Femur (tissue), 1 donor: ENCODE measurements at regions not wholly inside any gene's neighbourhood (a gene's known extent, or its start where the extent isn't known, plus 50 kb on each side); places are given as distances from the start of the nearest gene placed in this dataset.

Source experiments
- DNase-seq: peaks from one replicate; pipeline ENCODE4 v3.0.0-alpha.2; 2017

DNA sequence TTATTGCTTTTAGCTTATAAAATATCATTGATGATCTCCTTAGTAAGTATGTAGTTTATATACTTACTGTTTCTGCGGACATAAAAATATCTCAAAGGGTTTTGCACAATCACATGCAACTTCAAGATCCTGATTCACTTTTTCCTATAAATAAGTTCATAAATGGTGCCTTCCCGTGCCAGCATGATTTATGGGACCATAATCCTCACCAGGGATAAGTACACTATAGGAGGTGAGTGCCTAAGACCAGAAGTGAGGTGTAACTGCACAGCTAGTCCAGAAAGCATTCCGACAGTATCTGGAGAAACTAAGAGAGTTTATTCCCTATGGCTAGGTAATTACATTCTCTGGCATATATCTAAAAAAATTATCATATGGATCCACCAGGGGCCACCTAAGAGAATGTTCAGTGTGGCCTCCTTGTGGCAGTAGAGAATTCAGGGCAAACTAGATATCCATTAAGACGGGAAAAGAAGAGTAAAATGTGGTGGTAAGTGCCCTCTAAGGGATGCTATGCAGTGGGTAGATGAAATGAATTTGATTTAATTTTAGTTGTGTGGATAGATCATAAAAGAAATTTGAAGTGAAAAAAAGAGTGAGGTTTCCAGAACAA lies 402.5 kb upstream of the SLC24A2 start:
- no peak for DNase-seq

DNA sequence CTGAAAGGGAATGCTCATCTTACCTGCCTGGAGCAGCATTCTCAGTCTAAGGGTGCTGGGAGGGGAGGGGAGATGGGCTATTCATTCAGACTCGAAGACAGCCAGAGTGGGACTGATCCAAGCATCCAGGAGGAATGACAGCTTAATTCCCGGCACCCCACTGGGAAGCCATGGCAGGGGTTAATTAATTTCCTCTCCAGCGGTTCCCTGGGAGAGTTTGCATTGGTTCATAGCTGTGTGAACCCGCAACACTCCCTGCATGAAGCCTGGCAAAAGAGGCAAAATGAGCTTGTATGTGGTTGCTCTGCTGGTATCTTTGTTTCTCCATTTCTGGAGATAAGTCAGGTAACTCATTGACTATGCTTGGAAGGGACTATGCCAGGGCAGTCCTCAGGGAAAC lies 401.0 kb upstream of the SLC24A2 start:
- DNase-seq: no peak

DNA sequence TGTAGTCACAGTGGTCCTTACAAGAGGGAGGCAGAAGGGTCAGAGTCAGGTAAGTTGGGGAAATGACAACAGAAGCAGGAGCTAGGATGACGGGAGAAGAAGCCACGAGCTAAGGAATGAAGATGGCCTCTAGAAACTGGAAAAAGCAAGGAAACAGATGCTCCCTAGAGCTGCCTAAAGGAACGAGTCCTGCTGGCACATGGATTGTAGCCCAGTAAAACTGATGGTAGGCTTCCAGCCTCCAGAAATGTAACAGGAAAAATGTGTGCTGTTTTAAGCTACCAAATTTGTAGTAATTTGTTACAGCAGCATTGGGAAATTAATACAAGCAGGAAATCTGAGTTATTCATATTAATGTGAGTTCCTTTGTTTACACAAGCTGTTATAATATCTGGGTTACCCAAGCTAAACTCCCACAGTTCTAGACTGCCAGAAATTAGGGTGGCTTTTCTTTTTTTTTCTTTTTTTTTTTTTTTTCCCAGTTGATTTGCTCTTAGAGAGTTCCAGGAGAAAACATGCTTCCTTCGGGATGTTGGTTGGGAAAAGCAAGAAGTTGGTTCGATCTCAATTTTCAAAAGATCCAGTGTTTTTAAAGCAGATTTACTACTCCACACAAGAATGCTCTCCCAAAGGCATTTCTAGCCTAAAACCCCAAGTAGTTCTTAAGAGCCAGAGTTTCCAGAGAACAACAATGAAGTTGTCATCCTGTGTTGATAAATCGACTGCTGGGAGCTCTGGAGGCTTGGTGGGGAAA lies 400.0 kb upstream of the SLC24A2 start:
- no peak for DNase-seq

DNA sequence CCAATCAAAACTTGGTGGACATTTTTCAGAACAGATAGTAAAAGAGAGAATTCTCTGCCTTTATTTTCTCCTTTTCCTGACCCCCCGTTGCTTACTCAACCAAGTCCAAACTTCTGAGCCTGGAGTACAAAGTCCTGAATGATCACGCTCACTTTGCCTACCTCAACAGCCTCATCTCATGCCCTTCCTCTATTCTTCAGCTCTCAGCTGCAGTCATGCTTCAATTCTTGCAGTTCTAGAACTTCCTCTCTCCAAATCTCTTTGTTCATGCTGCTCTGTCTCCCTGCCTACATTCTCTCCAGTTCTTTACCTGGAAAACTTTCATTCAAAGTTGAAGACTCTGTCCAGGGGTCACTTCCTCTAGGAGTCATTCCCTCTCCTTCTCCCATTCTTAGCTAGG lies 398.5 kb upstream of the SLC24A2 start:
- no peak for DNase-seq

DNA sequence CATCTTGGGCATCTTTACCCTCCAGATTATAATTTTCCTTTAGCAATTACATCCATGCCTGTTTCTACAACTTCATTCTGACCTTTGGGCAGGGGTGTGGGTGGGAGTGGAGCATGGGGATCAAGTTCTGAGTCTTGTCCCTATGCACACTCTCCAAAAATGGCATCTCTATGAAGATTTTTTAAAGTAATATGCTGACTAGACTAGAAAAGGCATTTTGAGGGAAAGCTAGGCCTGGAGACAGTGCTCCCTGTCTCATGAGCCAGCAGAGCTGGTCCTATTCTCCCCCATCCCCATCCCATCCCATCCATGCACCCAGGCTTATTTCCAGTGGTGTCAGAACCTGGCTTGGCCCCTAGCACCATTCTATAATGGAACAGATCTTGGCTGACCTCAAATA lies 398.0 kb upstream of the SLC24A2 start:
- DNase-seq: no peak

DNA sequence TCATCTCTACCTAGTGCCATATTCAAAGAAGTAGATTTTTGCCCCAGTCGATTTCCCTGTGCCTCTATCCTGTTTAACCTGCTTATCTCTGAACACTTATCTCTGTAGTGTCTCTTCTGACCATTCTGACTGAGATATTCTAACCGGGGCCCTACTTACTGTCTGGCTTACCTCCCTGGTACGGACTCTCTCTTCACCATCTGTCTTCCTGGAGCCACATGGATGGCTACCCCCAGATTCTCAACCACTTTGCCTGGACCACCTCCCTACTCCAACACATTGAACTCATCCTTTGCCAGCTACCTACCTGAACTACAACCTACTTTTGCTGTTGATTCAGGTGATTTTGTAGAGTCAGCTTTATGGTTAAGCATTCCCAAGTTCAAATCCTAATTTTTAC lies 397.4 kb upstream of the SLC24A2 start:
- DNase-seq: no peak

DNA sequence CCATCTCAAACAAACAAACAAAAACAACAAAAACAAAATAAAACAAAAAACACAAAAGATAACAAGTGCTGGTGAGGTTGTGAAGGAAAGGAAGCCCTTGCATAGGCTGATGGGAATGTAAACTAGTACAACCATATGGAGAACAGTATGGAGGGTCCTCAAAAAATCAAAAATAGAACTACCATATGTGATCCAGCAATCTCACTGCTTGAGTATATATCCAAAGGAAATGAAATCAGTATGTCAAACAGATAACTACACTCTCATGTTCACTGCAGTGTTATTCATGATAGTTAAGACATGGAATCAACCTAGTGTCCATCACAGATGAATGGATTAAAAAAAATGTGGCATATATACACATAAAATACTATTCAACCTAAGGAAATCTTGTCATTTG lies 395.7 kb upstream of the SLC24A2 start:
- no peak for DNase-seq

DNA sequence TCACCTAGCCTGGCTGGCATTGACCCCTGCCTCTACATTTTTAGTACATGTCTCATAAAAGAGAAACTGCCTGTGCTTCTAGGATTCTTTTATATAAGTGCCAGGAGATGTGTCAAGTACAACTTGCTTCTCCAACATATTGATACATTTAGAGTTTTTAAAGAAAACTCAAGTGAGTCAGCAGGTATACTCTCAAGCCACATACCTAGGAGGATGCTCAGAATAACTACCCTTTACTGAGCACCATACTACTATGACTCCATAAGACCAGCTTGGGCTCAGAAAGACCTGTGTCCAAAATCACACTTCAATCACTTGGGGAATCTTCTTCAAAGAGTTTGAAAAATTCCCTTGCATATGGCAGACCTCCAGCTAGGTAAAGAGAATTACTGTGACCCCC lies 389.8 kb upstream of the SLC24A2 start:
- no peak for DNase-seq

DNA sequence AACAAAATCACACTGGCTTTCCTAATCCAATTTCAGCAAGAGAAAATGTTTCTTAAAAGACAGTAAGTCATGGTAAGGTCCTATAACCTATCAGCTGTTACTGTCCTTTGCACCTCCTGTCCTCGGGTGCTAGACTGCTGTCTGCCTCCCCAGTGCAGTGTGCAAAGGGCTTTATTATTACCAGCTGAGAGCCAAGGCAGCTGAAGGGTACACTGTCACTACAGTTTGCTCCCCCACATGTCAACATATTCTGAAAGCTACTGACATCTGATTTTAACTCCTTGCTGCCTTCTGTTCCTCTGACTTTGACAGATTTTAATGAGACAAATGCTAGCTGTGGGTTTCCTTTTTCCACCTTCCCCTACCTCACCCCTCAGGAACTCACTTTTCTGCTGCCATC lies 389.4 kb upstream of the SLC24A2 start:
- no peak for DNase-seq

DNA sequence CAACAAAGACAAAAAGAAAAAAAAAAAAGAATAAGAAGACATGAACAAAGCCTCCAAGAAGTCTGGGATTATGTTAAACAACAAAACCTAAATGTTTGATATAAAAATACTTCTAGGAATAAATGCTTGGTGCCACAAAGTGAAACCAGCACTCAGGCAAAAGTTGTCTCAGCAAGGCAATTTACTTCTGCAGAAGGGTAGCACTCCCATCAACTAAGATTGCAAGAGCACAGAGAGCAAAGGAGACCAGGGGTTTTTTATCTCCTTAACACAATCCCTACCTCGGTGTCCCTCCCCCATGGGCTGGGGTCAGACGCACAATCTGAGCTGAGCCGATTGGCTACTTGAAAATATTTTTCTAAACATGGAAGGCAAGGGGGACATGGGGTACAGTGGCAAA lies 381.3 kb upstream of the SLC24A2 start:
- no peak for DNase-seq

DNA sequence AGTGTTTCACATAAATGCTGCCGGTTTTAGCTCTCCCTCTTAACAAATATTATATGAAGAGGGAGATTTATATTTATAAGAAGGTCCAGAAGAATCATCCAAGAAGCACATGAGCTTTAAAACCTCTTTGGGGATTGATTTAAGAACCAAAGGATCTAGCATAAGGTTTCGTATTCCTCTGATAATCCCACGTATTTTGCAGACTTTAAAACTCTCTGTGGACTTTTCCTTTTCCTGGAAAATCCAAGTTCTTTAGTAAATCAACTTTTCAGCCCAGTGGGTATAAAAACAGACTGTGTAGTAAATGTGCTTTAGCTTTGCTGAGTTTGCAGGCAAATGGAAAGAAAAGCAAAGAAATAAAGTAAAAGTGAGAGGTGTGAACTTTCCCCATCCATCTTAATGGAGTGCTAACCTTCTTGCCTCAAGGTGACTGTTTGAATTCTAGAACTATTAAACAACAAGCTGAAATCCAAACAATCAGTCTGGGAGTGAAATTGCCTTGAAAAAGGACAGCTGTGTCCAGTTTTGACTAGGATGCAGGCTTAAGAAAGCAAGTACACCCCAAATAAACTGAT lies 363.4 kb upstream of the SLC24A2 start:
- DNase-seq: no peak

DNA sequence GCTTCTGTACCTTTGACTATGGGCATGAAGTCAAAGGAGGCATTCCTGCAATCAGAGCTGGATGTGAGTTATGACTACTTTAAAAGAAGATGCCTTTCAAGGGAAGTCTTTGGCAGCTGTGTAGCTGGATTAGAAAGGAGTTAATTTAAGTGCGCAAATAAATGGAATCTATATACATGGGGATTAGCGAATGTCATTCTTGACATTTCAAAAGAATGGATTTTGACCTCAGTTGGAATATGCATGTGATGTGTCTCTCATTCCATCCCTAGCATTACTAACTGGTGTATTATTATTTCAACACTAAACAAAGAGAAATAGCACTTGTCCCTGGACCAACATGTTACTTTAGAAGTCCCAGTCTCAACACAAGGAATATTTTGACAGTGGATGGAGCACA lies 359.6 kb upstream of the SLC24A2 start:
- no peak for DNase-seq

DNA sequence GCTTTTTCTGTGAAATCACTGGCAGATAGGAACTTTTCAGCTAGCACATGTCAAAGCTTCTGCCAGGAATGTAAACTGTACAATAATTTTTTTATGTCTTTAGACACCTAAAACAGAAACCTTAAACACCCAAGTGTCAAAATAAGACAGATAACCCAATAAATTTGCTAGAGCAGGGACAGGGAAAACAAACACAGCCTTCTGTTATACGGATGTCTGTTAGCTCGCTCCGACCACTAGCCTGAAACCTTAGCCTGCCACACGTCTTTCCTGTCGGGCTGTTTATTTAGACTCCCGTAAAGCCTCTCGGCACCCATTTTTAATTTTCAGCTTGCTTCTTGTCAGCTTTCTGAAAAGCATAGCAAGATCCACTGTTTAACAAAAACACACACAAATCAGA lies 355.4 kb upstream of the SLC24A2 start:
- no peak for DNase-seq

DNA sequence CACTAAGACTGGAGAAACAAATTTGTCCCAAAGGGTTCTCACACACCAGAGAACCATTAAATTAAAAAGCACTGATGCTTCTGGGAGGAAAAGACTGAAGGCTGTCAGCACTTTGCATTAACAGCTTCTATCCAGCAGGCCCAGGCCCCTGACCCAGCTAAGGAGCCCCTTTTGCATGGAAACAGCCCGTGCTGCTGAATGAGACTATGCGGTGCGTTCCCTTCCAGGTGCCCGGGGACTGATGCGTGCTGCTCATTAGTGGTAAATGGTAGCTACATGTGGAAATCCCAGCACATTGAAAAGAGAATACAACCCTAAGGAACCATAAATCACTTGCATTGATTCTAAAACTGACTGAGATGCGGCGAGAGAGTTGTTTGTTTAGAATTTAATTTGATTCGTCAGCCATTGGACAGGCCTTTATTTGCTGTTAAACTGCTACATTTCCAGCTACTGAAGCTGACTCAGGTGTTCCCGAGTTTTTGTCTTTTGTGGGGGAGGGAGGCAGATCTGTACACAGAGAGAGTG lies 351.0 kb upstream of the SLC24A2 start:
- DNase-seq: no peak

DNA sequence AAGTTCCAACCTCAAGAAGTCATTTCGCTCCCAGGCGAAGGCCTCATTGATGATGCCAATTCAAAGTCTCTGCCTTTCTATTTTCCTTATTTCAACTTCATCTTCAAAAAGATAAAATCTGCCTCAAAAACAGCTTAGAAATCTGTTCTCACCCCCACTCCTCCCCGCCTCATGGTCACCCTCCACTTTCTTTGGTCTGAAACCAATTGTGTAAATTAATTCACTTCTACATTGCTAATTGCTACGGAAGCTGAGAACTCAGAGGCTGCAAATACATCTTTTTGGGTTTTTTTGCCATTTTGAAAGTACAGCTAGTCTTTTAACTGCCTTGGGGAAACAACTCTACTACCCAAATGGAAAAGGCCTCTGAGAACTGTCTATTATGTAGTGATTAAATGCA lies 350.0 kb upstream of the SLC24A2 start:
- no peak for DNase-seq

DNA sequence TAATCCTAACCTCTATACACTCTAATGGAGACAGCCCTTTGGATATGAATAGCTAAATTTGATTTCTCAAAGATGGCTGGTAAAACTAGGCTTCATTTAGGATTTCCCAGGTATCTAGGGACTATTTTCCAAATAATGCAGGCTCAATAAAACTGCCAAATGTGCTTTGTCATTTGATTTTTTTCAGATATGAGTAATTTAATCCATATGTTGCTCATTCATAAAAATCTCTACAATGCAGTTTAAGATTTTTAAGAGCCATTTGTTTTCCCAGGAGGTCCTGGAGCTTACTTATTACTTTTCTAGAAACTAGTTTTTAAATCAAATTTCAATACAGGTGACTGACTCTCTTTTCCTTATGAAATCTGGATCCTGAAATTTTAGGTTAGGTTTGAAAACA lies 349.3 kb upstream of the SLC24A2 start:
- DNase-seq: no peak

DNA sequence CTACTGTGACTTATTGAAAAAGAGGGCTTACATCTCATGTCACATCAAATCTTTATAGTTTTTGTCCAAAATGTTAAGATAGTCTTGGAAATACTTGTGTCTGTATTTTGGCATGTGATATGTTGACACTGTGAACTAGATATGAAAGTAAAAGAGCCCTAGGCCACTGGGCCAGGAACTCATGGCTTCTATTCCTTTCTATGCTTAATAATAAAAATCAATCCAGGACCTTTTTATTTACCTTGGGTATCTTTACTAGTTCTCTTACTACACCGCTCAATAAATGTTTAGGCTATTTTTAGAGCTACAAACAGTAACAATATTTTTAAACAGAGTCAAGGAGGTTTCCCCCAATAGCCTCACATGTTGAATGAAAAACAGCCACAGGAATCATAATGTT lies 348.6 kb upstream of the SLC24A2 start:
- DNase-seq: no peak

DNA sequence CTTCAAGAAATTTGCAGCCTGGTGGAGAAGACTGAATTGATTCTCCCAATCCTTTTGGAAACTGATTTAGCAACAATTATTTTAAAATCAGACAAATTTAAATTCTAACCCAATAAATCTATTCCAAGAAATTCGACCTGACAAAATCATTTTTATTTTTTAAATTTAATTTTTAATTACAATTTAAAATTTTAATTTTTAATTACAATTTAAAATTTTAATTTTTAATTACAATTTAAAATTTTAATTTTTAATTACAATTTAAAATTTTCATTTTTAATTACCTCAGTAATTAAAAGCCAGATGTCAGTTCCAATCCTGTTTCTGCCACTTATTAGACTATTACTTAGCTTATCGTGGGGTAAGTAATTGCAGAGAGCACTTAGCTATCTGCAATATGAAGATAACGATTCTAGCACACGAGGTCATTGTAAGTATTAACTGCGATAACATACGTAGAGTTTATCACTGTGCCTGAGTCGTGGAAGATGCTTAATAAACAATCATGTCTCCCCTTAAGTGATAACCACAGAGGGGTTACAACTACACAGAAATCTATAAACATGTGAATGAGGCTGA lies 346.4 kb upstream of the SLC24A2 start:
- no peak for DNase-seq

DNA sequence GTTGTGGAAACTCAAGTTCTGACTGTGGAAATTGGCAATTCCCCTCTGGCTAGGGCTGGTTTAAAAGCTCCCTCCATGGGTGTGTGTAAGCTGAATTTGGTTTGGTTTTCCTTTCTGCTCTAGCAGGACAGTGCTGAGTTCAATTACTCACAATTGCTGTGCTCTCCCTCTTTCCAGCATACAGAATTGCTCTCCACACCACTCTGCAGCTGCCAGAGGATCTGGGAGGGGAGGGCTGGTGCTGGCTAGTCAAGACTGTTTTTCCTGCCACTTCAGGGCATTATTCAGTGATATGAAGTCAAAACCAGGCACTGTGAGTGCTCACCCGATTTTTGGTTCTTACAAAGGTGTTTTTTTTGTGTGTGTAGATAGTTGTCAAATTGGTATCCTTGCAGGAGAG lies 336.9 kb upstream of the SLC24A2 start:
- no peak for DNase-seq

DNA sequence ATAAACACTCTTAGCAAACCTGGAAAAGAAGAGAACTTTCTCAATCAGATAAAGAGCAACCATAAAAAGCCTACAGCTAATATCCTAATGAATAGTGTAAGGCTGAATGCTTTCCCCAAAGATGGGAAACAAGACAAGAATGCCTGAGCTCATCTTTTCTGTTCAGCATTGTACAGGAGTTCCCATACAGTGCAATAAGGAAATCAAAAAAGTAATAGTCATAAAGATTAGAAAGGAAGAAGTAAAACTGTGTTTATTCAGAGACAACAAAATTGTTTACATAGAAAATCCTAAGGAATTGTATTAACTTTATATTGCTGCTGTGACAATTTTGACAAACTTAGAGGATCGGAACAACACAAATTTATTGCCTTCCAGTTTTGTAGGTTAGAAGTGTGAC lies 330.7 kb upstream of the SLC24A2 start:
- DNase-seq: no peak

DNA sequence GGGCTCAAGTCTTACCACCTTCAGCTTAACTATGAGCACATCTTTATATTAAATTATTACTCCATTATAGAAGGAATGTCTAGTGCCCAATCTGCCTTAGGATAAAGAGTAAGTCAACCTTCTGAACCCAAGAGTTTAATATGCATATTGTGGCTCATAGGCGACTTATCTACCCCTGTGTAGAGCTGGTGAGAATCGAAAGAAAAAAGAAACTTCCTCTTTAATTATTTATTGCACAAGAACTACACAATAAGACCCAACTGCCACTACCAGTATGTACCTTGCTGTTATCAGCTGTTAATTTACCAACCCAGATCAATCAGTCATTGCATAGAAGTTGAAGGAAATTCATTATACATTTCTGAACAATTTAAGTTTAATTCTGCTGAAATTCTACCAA lies 329.1 kb upstream of the SLC24A2 start:
- no peak for DNase-seq

DNA sequence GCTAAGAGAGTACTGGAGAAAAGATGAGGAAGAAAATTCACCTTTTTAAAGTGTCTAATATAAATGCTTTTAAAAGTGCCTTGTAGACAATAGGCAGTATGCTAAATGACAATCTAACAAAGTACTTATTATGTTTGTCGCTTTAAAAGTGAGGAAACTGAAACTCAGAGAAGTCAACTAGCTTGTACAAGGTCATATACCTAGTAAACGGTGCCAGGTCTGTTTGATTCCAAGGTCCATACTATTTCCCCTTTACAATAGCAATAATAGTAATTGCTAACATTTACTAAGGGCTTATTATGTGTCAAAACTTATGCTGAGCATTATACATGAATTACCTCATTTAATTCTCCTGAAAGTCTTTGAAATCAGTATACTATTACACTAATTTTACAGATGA lies 328.6 kb upstream of the SLC24A2 start:
- no peak for DNase-seq

DNA sequence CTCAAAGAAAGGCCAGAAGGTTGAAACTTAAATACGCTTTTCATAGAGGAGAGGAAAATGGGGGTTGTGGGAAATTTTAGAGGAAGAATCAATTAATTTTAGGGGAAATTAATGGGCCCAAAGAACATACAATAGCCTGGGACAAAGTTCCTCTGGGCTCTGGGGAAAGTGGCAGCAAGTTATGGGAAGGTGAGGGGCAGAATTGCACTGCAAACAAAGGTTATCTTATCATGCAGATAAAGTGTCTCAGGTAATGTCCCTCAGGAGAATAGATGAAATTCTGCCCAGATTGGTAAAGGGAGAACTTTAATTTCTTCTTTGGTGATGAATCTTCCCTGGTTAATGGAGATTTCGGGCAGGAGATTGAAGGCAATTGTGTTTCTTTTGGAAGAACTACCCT lies 326.1 kb upstream of the SLC24A2 start:
- no peak for DNase-seq

DNA sequence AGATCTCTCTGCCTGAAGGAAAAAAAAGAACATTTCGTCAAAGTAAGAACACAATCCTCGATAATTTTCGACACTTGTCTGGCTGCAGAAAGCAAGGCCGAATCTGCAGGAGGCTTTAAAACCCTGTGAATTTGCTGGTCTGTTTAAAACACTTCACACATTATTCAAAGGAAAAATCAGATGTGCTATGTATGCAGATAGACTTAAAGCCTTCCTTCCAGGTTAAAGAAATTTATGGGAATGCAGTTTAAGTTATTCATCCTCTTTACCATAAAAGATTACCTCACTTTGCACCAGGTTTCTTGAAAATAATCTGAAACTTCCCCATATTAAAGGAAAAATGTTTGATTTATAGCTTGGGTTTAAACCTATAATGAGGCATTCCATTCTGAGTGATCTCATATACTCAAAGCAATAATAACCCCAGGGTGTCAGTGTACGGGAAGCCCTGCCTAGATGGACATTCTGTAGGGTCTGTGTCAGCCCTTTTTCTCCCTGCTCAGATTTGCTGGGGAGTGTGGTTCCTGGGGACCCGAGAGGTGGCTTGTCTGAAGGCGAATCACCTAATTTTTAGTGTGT lies 323.5 kb upstream of the SLC24A2 start:
- DNase-seq: no peak
